A549 (cell line): ENCODE measurements at regions not wholly inside any gene's neighbourhood (a gene's known extent, or its start where the extent isn't known, plus 50 kb on each side); places are given as distances from the start of the nearest gene placed in this dataset.

Experiments
- CTCF ChIP-seq: fragments of >200 bp; sonication (Bioruptor Twin); formaldehyde crosslinking; IDR thresholded peaks from 3 replicates; pipeline ENCODE4 v1.5.1; 2016
- POLR2A ChIP-seq: IDR thresholded peaks from 2 replicates; pipeline ENCODE4 v1.6.1; 2012; ENCODE audit warnings: mild to moderate bottlenecking, low read length

GRCh38 chrX:113009029-113009428, 168.4 kb upstream of the AMOT start:
- TF ChIP-seq CTCF (no peak), POLR2A (no peak)
